Suprapubic skin (tissue), 4 donors: ENCODE measurements at regions not wholly inside any gene's neighbourhood (a gene's known extent, or its start where the extent isn't known, plus 50 kb on each side); places are given as distances from the start of the nearest gene placed in this dataset.

Experiments used
- DNase-seq, 2 donors: peaks; one replicate each; pipeline ENCODE4 v3.0.0-alpha.2; 2019; ENCODE audit warnings: low spot score in 2 of 2
- H3K27ac ChIP-seq: fragments of 200-600 bp; sonication (generic); one replicate; pipeline ENCODE4 v1.5.1; 2019
- H3K27me3 ChIP-seq: fragments of 200-600 bp; sonication (generic); one replicate; pipeline ENCODE4 v1.5.1; 2019
- H3K36me3 ChIP-seq: fragments of 200-600 bp; sonication (generic); one replicate; pipeline ENCODE4 v1.5.1; 2019
- H3K4me1 ChIP-seq: fragments of 200-600 bp; sonication (generic); one replicate; pipeline ENCODE4 v1.5.1; 2019
- H3K4me3 ChIP-seq: fragments of 200-600 bp; sonication (generic); one replicate; pipeline ENCODE4 v1.5.1; 2019; ENCODE audit warnings: mild to moderate bottlenecking
- H3K9me3 ChIP-seq: fragments of 200-600 bp; sonication (generic); one replicate; pipeline ENCODE4 v1.5.1; 2019
- CTCF ChIP-seq, 2 donors: fragments of 200-600 bp in 1 of 2; fragments of 450-650 bp in 1 of 2; sonication (generic) in 1 of 2; IDR thresholded peaks; one replicate each; pipeline ENCODE4 v1.5.1; 2016 to 2019; ENCODE audit warnings: antibody characterized with exemption in 2 of 2, mild to moderate bottlenecking in 1 of 2, moderate library complexity in 1 of 2
- EP300 ChIP-seq: sonication (generic); formaldehyde crosslinking; IDR thresholded peaks from one replicate; pipeline ENCODE4 v1.6.1; 2017; ENCODE audit warnings: antibody characterized with exemption
- POLR2A ChIP-seq, 2 donors: fragments of 450-650 bp; IDR thresholded peaks; one replicate each; pipeline ENCODE4 v1.6.1; 2017; ENCODE audit warnings: antibody characterized with exemption in 2 of 2, mild to moderate bottlenecking in 2 of 2, moderate library complexity in 2 of 2
- POLR2AphosphoS5 ChIP-seq, 3 donors: sonication (generic); formaldehyde crosslinking; IDR thresholded peaks; one replicate each; pipeline ENCODE4 v1.6.1; 2017; ENCODE audit warnings: antibody characterized with exemption in 3 of 3
- WGBS: methylation state at CpG from one replicate; pipeline ENCODE4 v1.1.5; 2018; 5-methylcytosine and 5-hydroxymethylcytosine counted together

GRCh38 chr13:73262862-73263627 lies 204.2 kb downstream of the KLF5 start:
- Histone ChIP-seq H3K27ac (peak overlapping the region; percentile 19), H3K4me1 (peaks cover 11% of the 10 kb centered on the region), H3K9me3 (no peaks in the 10 kb centered on the region), H3K27me3 (no peaks in the 10 kb centered on the region), H3K36me3 (no peaks in the 10 kb centered on the region), H3K4me3 (no peak overlapping the region)
- no peak for TF ChIP-seq POLR2AphosphoS5 (IDR thresholded peaks at IDR 0.05)
- no peak for TF ChIP-seq POLR2A (IDR thresholded peaks at IDR 0.05)
- TF ChIP-seq CTCF (IDR thresholded peaks at IDR 0.05): no peak
- TF ChIP-seq EP300: no peak
- WGBS: 86% methylated on average over 5 of the region's 5 CpGs
- DNase-seq: no peak

GRCh38 chr13:73261739-73262216 lies 203.0 kb downstream of the KLF5 start:
- no peaks in the 10 kb centered on the region for H3K9me3 ChIP-seq
- H3K4me1 ChIP-seq: peaks cover 11% of the 10 kb centered on the region
- peak in 2 of 3 donors; percentile 49 to 58 for TF ChIP-seq POLR2AphosphoS5 (IDR thresholded peaks at IDR 0.05)
- no peak for TF ChIP-seq EP300
- TF ChIP-seq POLR2A (IDR thresholded peaks at IDR 0.05): no peak
- no peaks in the 10 kb centered on the region for H3K36me3 ChIP-seq
- WGBS: 47% methylated on average over 4 of the region's 4 CpGs
- H3K27ac ChIP-seq: peak overlapping the region; percentile 52
- no peaks in the 10 kb centered on the region for H3K27me3 ChIP-seq
- no peak overlapping the region for H3K4me3 ChIP-seq
- no peak for DNase-seq

- no peaks in the 10 kb centered on the region for H3K36me3 ChIP-seq
- H3K9me3 ChIP-seq: no peaks in the 10 kb centered on the region
- no peaks in the 10 kb centered on the region for H3K27me3 ChIP-seq
- no peak overlapping the region for H3K27ac ChIP-seq
- H3K4me3 ChIP-seq: no peak overlapping the region
- peaks cover 11% of the 10 kb centered on the region for H3K4me1 ChIP-seq
- no peak for TF ChIP-seq CTCF (IDR thresholded peaks at IDR 0.05)
- DNase-seq: no peak
- WGBS: 65% methylated on average over 13 of the region's 14 CpGs
Measured at GRCh38 chr13:73259061-73260017, 200.5 kb downstream of the KLF5 start.

GRCh38 chr13:73258406-73258805 lies 199.6 kb downstream of the KLF5 start:
- Histone ChIP-seq H3K9me3 (no peaks in the 10 kb centered on the region), H3K36me3 (no peaks in the 10 kb centered on the region), H3K27me3 (no peaks in the 10 kb centered on the region), H3K4me3 (no peak overlapping the region), H3K27ac (no peak overlapping the region), H3K4me1 (peaks cover 11% of the 10 kb centered on the region)
- DNase-seq: no peak
- WGBS: 70% methylated on average over 4 of the region's 4 CpGs
- TF ChIP-seq POLR2AphosphoS5 (IDR thresholded peaks at IDR 0.05) (no peak), CTCF (IDR thresholded peaks at IDR 0.05) (no peak), EP300 (no peak), POLR2A (IDR thresholded peaks at IDR 0.05) (no peak)

GRCh38 chr13:73254827-73255226 lies 196.0 kb downstream of the KLF5 start:
- Histone ChIP-seq H3K36me3 (no peaks in the 10 kb centered on the region), H3K4me3 (no peak overlapping the region), H3K27me3 (no peaks in the 10 kb centered on the region), H3K27ac (no peak overlapping the region), H3K4me1 (peaks cover 7% of the 10 kb centered on the region), H3K9me3 (no peaks in the 10 kb centered on the region)
- 67% methylated on average over 2 of the region's 2 CpGs for WGBS
- no peak for TF ChIP-seq POLR2A (IDR thresholded peaks at IDR 0.05)
- TF ChIP-seq CTCF (IDR thresholded peaks at IDR 0.05): no peak
- TF ChIP-seq POLR2AphosphoS5 (IDR thresholded peaks at IDR 0.05): no peak
- TF ChIP-seq EP300: no peak
- DNase-seq: no peak
